OCI-LY3 (cell line): ENCODE measurements at regions not wholly inside any gene's neighbourhood (a gene's known extent, or its start where the extent isn't known, plus 50 kb on each side); places are given as distances from the start of the nearest gene placed in this dataset.

Experiments used
- H2AFZ ChIP-seq: fragments of 200-600, 300-600 bp; shearing (Covaris generic); 2 replicates; pipeline ENCODE4 v1.6.0; 2014; ENCODE audit warnings: antibody characterized with exemption, low read depth, low read length
- H3K27ac ChIP-seq: fragments of 200-600, 300-600 bp; sonication (generic); 2 replicates; pipeline ENCODE4 v1.5.1; 2014; ENCODE audit warnings: mild to moderate bottlenecking, low read length, moderate library complexity, mixed read lengths
- H3K27me3 ChIP-seq: fragments of 200-600, 300-600 bp; sonication (generic); 2 replicates; pipeline ENCODE4 v1.6.1; 2014; ENCODE audit warnings: low read depth, low read length, mixed read lengths
- H3K36me3 ChIP-seq: fragments of 200-600, 300-600 bp; sonication (generic); replicated peaks from 2 replicates; pipeline ENCODE3; 2014; ENCODE audit warnings: low read depth, low read length, mixed read lengths
- H3K4me1 ChIP-seq: fragments of 300-600, 200-600 bp; sonication (generic); 2 replicates; pipeline ENCODE4 v1.6.1; 2014; ENCODE audit warnings: low read length, mixed read lengths
- H3K4me2 ChIP-seq: fragments of 200-600, 300-600 bp; sonication (generic); 2 replicates; pipeline ENCODE4 v1.6.1; 2014; ENCODE audit warnings: low read length, mixed read lengths
- H3K4me3 ChIP-seq: fragments of 300-600, 200-600 bp; sonication (generic); 2 replicates; pipeline ENCODE4 v1.5.1; 2014; ENCODE audit warnings: antibody characterized with exemption, mild to moderate bottlenecking, low read length, moderate library complexity
- H3K79me2 ChIP-seq: fragments of 300-600, 200-600 bp; shearing (Covaris generic); 2 replicates; pipeline ENCODE4 v1.6.1; 2014; ENCODE audit warnings: mild to moderate bottlenecking, low read length, mixed read lengths
- H3K9ac ChIP-seq: fragments of 300-600, 200-600 bp; shearing (Covaris generic); 2 replicates; pipeline ENCODE4 v1.6.0; 2014; ENCODE audit warnings: mild to moderate bottlenecking, low read length, moderate library complexity
- H3K9me3 ChIP-seq: fragments of 200-600, 300-600 bp; shearing (Covaris generic); 2 replicates; pipeline ENCODE4 v1.6.1; 2014; ENCODE audit warnings: low read length, mixed read lengths; ENCODE audit not compliant: insufficient read depth
- H4K20me1 ChIP-seq: fragments of 200-600, 300-600 bp; sonication (generic); 2 replicates; pipeline ENCODE4 v1.6.1; 2016; ENCODE audit warnings: low read length, mixed read lengths; ENCODE audit not compliant: insufficient read depth
- EZH2phosphoT487 ChIP-seq: fragments of 200-600 bp; shearing (Covaris generic); IDR thresholded peaks from 2 replicates; pipeline ENCODE4 v1.6.1; 2018; ENCODE audit warnings: antibody characterized with exemption, mixed run types, low read depth
- TF ChIP-seq, protein P1 (sequence below): fragments of 200-600, 300-600 bp; sonication (generic); IDR thresholded peaks from 2 replicates; pipeline ENCODE4 v1.5.1; 2014; ENCODE audit warnings: antibody characterized with exemption, low read length, low read depth

DNA sequence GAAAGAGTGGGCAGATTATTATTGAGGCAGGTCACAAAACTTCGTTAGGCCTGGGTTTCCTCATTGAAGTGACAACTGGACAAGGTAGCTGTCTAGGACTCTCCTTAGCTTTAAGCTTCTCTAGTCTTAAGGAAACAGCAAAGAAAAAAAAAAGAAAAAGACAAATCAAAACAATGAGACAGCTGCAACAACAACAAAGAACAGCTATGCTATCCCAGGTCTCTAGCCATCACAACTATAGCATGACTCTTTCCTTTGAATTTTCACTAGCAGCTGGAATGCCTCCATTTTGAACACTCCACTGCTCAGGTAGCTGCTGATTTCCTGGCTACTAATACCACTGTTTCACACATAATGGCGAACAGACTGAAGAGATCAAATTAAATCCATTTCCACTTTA, 302.4 kb upstream of the SORL1-AS1 start:
- peaks cover 9% of the 10 kb centered on the region for H3K4me1 ChIP-seq
- no peak for TF ChIP-seq EZH2phosphoT487
- TF ChIP-seq, protein P1, sequence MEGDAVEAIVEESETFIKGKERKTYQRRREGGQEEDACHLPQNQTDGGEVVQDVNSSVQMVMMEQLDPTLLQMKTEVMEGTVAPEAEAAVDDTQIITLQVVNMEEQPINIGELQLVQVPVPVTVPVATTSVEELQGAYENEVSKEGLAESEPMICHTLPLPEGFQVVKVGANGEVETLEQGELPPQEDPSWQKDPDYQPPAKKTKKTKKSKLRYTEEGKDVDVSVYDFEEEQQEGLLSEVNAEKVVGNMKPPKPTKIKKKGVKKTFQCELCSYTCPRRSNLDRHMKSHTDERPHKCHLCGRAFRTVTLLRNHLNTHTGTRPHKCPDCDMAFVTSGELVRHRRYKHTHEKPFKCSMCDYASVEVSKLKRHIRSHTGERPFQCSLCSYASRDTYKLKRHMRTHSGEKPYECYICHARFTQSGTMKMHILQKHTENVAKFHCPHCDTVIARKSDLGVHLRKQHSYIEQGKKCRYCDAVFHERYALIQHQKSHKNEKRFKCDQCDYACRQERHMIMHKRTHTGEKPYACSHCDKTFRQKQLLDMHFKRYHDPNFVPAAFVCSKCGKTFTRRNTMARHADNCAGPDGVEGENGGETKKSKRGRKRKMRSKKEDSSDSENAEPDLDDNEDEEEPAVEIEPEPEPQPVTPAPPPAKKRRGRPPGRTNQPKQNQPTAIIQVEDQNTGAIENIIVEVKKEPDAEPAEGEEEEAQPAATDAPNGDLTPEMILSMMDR: no peak
- no peak overlapping the region for H3K27ac ChIP-seq
- no peaks in the 10 kb centered on the region for H4K20me1 ChIP-seq
- no peaks in the 10 kb centered on the region for H3K79me2 ChIP-seq
- no peak overlapping the region for H3K4me2 ChIP-seq
- no peaks in the 10 kb centered on the region for H3K27me3 ChIP-seq
- H3K9me3 ChIP-seq: no peaks in the 10 kb centered on the region
- no peak overlapping the region for H3K4me3 ChIP-seq
- no peak overlapping the region for H3K9ac ChIP-seq
- H3K36me3 ChIP-seq: no peaks in the 10 kb centered on the region
- no peak overlapping the region for H2AFZ ChIP-seq

DNA sequence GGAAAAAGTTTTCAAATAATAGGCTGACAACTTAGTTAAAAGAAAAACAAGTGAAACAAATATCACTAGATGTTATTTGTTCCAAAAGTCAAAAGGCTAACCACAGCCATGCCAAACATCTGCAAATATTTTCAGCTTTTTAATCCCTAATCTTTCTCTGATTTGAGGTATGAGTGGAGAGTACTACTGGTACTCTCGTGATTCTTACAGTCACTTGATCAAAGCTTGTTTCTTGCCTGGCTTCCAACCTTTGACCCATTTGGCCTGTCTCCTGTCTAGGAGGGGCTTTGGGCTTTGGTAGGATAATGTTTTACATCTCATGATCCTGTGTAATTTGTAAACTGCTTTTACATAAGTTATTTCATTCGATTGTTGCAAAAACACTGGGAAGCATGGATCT, 301.8 kb upstream of the SORL1-AS1 start:
- Histone ChIP-seq H2AFZ (no peak overlapping the region), H3K79me2 (no peaks in the 10 kb centered on the region), H3K4me2 (no peak overlapping the region), H3K27me3 (no peaks in the 10 kb centered on the region), H3K36me3 (no peaks in the 10 kb centered on the region), H3K9ac (no peak overlapping the region), H3K9me3 (no peaks in the 10 kb centered on the region), H4K20me1 (no peaks in the 10 kb centered on the region), H3K27ac (no peak overlapping the region), H3K4me3 (no peak overlapping the region), H3K4me1 (peaks cover 9% of the 10 kb centered on the region)
- TF ChIP-seq, protein P1: no peak
- TF ChIP-seq EZH2phosphoT487: no peak

DNA sequence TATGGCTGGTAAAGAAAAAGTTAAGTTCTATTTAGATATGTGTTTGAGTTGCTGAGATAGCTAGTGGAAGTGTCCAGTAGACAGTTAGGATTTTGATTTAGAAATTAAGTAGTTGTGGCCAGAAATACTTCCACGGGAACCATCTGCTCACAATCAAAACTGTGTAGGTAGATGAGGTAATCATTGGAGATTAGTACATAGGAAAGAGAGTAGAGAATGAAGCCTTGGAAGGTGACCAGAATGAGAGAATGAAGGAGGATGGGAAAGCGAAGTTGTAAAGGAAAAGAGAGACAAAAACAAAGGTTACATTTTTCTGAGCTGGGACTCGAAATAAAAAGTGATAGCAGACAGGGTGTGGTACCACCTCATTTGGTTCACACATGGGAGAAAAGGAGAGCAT, 296.9 kb upstream of the SORL1-AS1 start:
- no peaks in the 10 kb centered on the region for H3K9me3 ChIP-seq
- no peak overlapping the region for H3K27ac ChIP-seq
- no peaks in the 10 kb centered on the region for H3K79me2 ChIP-seq
- H3K27me3 ChIP-seq: no peaks in the 10 kb centered on the region
- H3K4me3 ChIP-seq: no peak overlapping the region
- no peaks in the 10 kb centered on the region for H3K4me1 ChIP-seq
- no peak overlapping the region for H3K9ac ChIP-seq
- H3K4me2 ChIP-seq: no peak overlapping the region
- no peaks in the 10 kb centered on the region for H4K20me1 ChIP-seq
- H3K36me3 ChIP-seq: no peaks in the 10 kb centered on the region
- TF ChIP-seq EZH2phosphoT487: no peak
- TF ChIP-seq, protein P1: no peak
- H2AFZ ChIP-seq: no peak overlapping the region

DNA sequence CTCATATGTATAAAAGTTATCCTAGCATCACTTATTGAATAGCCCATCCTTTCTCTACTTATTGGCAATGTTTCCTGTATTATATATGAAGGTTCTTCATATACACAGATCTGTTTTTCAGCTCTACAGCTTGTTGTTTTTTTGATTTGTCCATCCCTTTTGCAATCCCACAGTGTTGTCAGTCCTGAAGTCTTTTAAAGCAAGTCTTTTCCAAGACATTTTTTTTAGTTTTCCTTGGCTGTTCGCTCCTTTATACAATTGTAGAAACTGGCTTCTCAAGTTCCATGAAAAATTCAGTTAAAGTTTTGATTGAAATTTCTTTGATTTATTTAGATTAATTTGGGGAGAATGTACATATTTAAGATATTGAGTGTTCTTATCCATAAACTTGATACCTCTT, 295.3 kb upstream of the SORL1-AS1 start:
- H3K9me3 ChIP-seq: peaks cover 7% of the 10 kb centered on the region
- H3K27me3 ChIP-seq: no peaks in the 10 kb centered on the region
- H3K4me2 ChIP-seq: no peak overlapping the region
- no peaks in the 10 kb centered on the region for H4K20me1 ChIP-seq
- H3K9ac ChIP-seq: no peak overlapping the region
- no peak overlapping the region for H3K27ac ChIP-seq
- no peak for TF ChIP-seq EZH2phosphoT487
- no peaks in the 10 kb centered on the region for H3K79me2 ChIP-seq
- no peak overlapping the region for H2AFZ ChIP-seq
- no peaks in the 10 kb centered on the region for H3K4me1 ChIP-seq
- no peaks in the 10 kb centered on the region for H3K36me3 ChIP-seq
- H3K4me3 ChIP-seq: no peak overlapping the region

DNA sequence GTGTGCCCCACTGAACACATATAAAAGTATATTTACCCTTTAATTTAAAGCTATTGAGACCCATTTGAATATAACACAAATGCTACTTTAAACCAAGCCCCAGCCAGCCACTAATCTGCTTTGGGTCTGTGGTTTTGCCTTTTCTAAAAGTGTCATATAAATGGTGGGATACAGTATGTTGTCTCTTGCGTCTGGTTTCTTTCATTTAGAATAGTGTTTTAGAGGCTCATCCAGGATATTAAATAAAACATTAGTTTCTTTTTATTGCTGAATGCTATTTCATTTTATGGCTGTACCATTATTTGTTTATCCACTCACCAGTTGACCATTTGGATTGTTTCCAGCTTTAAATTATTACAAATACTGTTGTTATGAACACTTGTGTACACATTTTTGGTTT, 290.5 kb upstream of the SORL1-AS1 start:
- H4K20me1 ChIP-seq: no peaks in the 10 kb centered on the region
- H3K4me1 ChIP-seq: no peaks in the 10 kb centered on the region
- H3K27me3 ChIP-seq: no peaks in the 10 kb centered on the region
- H3K9ac ChIP-seq: no peak overlapping the region
- no peak overlapping the region for H3K27ac ChIP-seq
- H3K4me3 ChIP-seq: no peak overlapping the region
- TF ChIP-seq EZH2phosphoT487: no peak
- TF ChIP-seq, protein P1: no peak
- no peak overlapping the region for H2AFZ ChIP-seq
- no peaks in the 10 kb centered on the region for H3K79me2 ChIP-seq
- H3K36me3 ChIP-seq: no peaks in the 10 kb centered on the region
- peaks cover 7% of the 10 kb centered on the region for H3K9me3 ChIP-seq
- H3K4me2 ChIP-seq: no peak overlapping the region
